CD4-positive, alpha-beta T cell (primary cell): ENCODE measurements at regions not wholly inside any gene's neighbourhood (a gene's known extent, or its start where the extent isn't known, plus 50 kb on each side); places are given as distances from the start of the nearest gene placed in this dataset.

Experiments used
- ATAC-seq: fragments of 200-7000 bp; cut with Tn5 transposase; one replicate; pipeline ENCODE4 v1.10.0; 2022; ENCODE audit warnings: mild to moderate bottlenecking; ENCODE audit not compliant: poor library complexity
- CTCF ChIA-PET: fragments of 350-600 bp; sonication (Branson Sonifier 250); formaldehyde crosslinking; loops from one replicate; lab custom pipeline; 2021; ENCODE audit warnings: antibody characterized with exemption, inconsistent platforms; lab: Charles Lee
- POLR2A ChIA-PET: fragments of 350-600 bp; sonication (Branson Sonifier 250); formaldehyde crosslinking; loops from one replicate; lab custom pipeline; 2021; ENCODE audit warnings: antibody characterized with exemption, inconsistent platforms; lab: Charles Lee
- DNase-seq, 14 experiments: peaks; one replicate each; pipeline ENCODE4 v3.0.0-alpha.2; 2013 to 2020; ENCODE audit warnings: mixed read lengths in 2 of 14
- H3K27ac ChIP-seq, 2 donors: one replicate each; pipeline versions ENCODE4 v1.5.1 to v1.7.0; 2013; ENCODE audit warnings: low read length in 2 of 2, low read depth in 1 of 2, mild to moderate bottlenecking in 1 of 2
- H3K27me3 ChIP-seq, 2 experiments: 1 replicate in 1 of 2; 2 replicates in 1 of 2; pipeline versions ENCODE4 v1.6.1 to v1.7.0; 2013; ENCODE audit warnings: low read length in 2 of 2, control low read depth in 1 of 2, mild to moderate bottlenecking in 1 of 2, moderate library complexity in 1 of 2; ENCODE audit not compliant: insufficient read depth in 2 of 2, control insufficient read depth in 1 of 2
- H3K36me3 ChIP-seq: one replicate; pipeline ENCODE4 v1.6.1; 2013; ENCODE audit warnings: low read length, control low read depth; ENCODE audit not compliant: insufficient read depth
- H3K4me1 ChIP-seq: one replicate; pipeline ENCODE4 v1.6.1; 2013; ENCODE audit warnings: low read length, control low read depth; ENCODE audit not compliant: insufficient read depth
- H3K4me3 ChIP-seq: one replicate; pipeline ENCODE4 v1.5.1; 2013; ENCODE audit warnings: mild to moderate bottlenecking, low read length, moderate library complexity
- H3K9me3 ChIP-seq, 2 experiments: 1 replicate in 1 of 2; 2 replicates in 1 of 2; pipeline versions ENCODE4 v1.6.1 to v1.7.0; 2013; ENCODE audit warnings: low read length in 2 of 2, mild to moderate bottlenecking in 2 of 2, control low read depth in 1 of 2, moderate library complexity in 1 of 2; ENCODE audit not compliant: control insufficient read depth in 1 of 2, insufficient read depth in 1 of 2
- H3K27ac Mint-ChIP-seq: one replicate; pipeline ENCODE4 v1.8.0; 2020; ENCODE audit warnings: mixed read lengths
- H3K27me3 Mint-ChIP-seq: one replicate; pipeline ENCODE4 v1.8.0; 2021; ENCODE audit warnings: mixed read lengths
- H3K36me3 Mint-ChIP-seq: one replicate; pipeline ENCODE4 v1.8.0; 2021; ENCODE audit warnings: low read depth, mixed read lengths
- H3K4me1 Mint-ChIP-seq: one replicate; pipeline ENCODE4 v1.8.0; 2021; ENCODE audit warnings: low read depth, mixed read lengths
- H3K4me3 Mint-ChIP-seq: one replicate; pipeline ENCODE4 v1.8.0; 2020; ENCODE audit warnings: mild to moderate bottlenecking, mixed read lengths
- H3K9me3 Mint-ChIP-seq: one replicate; pipeline ENCODE4 v1.8.0; 2020; ENCODE audit warnings: mixed read lengths
- intact Hi-C, 2 experiments: fragments of 100-400 bp; cut with DNase I in 1 of 2; cut with micrococcal nuclease in 1 of 2; formaldehyde crosslinking; loops; one replicate each; pipeline versions ENCODE4 v1.15.1 to v1.9.0; 2023 to 2025; cut with DNase I, micrococcal nuclease
- TF ChIP-seq, protein P1 (sequence below): fragments of 200-600 bp; IDR thresholded peaks from one replicate; pipeline ENCODE4 v1.8.0; 2022; ENCODE audit warnings: antibody characterized with exemption, mild to moderate bottlenecking

DNA sequence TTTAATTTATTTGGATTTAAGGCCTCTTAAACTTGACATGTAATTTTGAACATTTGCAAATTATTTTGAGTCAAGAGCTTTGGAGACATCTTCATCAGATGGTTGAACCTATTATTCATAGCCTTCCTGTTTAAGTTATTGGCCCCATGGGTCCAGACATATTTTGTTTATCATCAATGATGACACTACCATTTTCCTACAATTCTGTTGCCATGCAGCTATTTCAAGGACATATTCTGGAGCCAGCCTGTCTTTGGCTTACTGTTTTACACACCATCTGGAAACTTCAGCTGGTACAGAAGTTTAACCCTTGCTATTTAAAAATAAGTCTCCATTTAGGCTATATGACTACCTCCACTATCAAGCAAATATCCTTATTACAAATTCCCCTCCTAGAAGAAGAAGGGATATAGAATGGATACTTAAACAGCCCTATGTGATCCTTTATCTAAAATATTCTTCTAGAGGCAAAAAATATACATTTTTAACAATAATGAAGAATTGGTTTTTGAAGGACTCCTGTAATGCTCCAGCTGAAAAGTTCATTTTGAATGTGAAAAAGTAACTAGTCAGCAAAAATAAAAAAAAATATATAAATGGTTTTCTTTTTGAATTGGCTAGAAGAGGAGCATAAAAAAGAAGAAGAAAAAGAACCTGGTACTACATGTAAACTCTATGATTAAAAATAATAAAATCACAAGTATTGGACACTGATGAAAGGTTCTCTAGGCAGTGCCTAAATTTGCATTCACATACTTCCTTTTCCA is 544.0 kb upstream of the HS3ST5 start:
- no peaks in the 10 kb centered on the region for H3K36me3 Mint-ChIP-seq
- ATAC-seq (no peak), DNase-seq (no peak)
- Histone ChIP-seq H3K27me3 (no peaks in the 10 kb centered on the region), H3K4me3 (no peak overlapping the region), H3K9me3 (no peaks in the 10 kb centered on the region), H3K4me1 (no peaks in the 10 kb centered on the region), H3K36me3 (no peaks in the 10 kb centered on the region), H3K27ac (no peak overlapping the region)
- ChIA-PET POLR2A (no interaction called here), CTCF (no interaction called here)
- intact Hi-C loops, result no loop called here
- TF ChIP-seq, protein P1, sequence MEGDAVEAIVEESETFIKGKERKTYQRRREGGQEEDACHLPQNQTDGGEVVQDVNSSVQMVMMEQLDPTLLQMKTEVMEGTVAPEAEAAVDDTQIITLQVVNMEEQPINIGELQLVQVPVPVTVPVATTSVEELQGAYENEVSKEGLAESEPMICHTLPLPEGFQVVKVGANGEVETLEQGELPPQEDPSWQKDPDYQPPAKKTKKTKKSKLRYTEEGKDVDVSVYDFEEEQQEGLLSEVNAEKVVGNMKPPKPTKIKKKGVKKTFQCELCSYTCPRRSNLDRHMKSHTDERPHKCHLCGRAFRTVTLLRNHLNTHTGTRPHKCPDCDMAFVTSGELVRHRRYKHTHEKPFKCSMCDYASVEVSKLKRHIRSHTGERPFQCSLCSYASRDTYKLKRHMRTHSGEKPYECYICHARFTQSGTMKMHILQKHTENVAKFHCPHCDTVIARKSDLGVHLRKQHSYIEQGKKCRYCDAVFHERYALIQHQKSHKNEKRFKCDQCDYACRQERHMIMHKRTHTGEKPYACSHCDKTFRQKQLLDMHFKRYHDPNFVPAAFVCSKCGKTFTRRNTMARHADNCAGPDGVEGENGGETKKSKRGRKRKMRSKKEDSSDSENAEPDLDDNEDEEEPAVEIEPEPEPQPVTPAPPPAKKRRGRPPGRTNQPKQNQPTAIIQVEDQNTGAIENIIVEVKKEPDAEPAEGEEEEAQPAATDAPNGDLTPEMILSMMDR, result no peak
- H3K4me1 Mint-ChIP-seq, result no peaks in the 10 kb centered on the region
- no peaks in the 10 kb centered on the region for H3K27me3 Mint-ChIP-seq
- H3K9me3 Mint-ChIP-seq, result peaks cover 4% of the 10 kb centered on the region
- H3K27ac Mint-ChIP-seq, result no peak overlapping the region
- H3K4me3 Mint-ChIP-seq, result no peak overlapping the region

DNA sequence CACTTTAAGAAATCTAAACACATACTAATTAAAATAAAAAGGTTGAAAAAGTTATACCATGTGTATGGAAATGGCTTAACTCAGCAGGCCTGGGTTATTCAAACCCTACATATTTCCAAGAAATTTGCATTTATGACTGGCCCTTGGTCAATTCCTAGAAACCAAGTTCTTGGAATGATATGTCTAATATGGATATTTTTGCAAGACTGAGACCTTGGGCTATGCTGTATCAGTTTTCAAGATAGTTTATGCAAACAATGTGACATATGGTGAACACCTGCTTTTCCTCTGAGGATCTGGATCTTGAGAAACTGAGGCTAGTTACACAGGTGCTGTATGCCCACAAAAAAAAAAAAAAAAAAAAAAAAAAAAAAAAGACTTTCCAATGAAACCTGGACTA is 536.9 kb upstream of the HS3ST5 start:
- Histone ChIP-seq H3K9me3 (no peaks in the 10 kb centered on the region), H3K4me3 (no peak overlapping the region), H3K27ac (no peak overlapping the region), H3K4me1 (no peaks in the 10 kb centered on the region), H3K36me3 (no peaks in the 10 kb centered on the region), H3K27me3 (no peaks in the 10 kb centered on the region)
- DNase-seq (no peak), ATAC-seq (no peak)
- H3K9me3 Mint-ChIP-seq, result peaks cover 2% of the 10 kb centered on the region
- TF ChIP-seq, protein P1, result no peak
- no peaks in the 10 kb centered on the region for H3K36me3 Mint-ChIP-seq
- ChIA-PET CTCF (no interaction called here), POLR2A (no interaction called here)
- no peaks in the 10 kb centered on the region for H3K4me1 Mint-ChIP-seq
- no peak overlapping the region for H3K4me3 Mint-ChIP-seq
- H3K27me3 Mint-ChIP-seq, result no peaks in the 10 kb centered on the region
- intact Hi-C loops, result no loop called here
- H3K27ac Mint-ChIP-seq, result no peak overlapping the region

DNA sequence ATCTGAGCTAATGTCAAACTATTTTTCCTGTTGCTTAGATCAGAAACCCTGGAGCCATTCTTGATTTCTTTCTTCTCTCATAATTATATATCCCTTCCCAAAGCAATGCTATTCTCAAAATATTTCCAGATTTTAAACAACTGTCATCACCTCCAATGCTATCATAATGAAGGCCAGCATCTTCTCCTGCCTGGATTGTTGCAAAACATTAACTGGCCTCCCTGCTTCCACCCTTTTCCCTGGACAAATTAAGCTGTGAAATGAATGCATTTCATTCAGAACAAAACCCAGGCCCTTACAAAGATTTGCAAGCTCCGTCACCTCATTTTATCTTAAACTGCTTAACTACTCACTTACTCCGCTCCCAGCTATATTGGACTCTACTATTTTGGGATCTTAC is 535.3 kb upstream of the HS3ST5 start:
- Mint-ChIP-seq H3K4me1 (no peaks in the 10 kb centered on the region), H3K4me3 (no peak overlapping the region), H3K9me3 (peaks cover 3% of the 10 kb centered on the region), H3K27ac (no peak overlapping the region), H3K36me3 (no peaks in the 10 kb centered on the region), H3K27me3 (no peaks in the 10 kb centered on the region)
- no peaks in the 10 kb centered on the region for H3K4me1 ChIP-seq
- ATAC-seq, result no peak
- ChIA-PET CTCF (no interaction called here), POLR2A (no interaction called here)
- H3K36me3 ChIP-seq, result no peaks in the 10 kb centered on the region
- TF ChIP-seq, protein P1, result no peak
- no peaks in the 10 kb centered on the region for H3K27me3 ChIP-seq
- H3K27ac ChIP-seq, result no peak overlapping the region
- H3K4me3 ChIP-seq, result no peak overlapping the region
- no peak for DNase-seq
- intact Hi-C loops, result no loop called here
- no peaks in the 10 kb centered on the region for H3K9me3 ChIP-seq
